ENCODE measurements at regions not wholly inside any gene's neighbourhood (a gene's known extent, or its start where the extent isn't known, plus 50 kb on each side); places are given as distances from the start of the nearest gene placed in this dataset.

GRCh38 chr1:30512914-30513265 lies 210.5 kb downstream of the MATN1 start:
- Histone ChIP-seq H3K4me1 (ENCODE audit: control insufficient read depth, insufficient read depth, low read length, poor library complexity, severe bottlenecking) (peaks cover 7% of the 10 kb centered on the region), H3K36me3 (ENCODE audit: control insufficient read depth, insufficient read depth, low read length) (no peaks in the 10 kb centered on the region), H3K4me3 (ENCODE audit: extremely low read depth, insufficient read depth, low read length, poor library complexity, severe bottlenecking) (no peak overlapping the region), H3K27ac (ENCODE audit: low read depth, low read length, severe bottlenecking) (no peak overlapping the region), H3K9me3 (ENCODE audit: control insufficient read depth, low read length) (peaks cover 3% of the 10 kb centered on the region)
- WGBS, 2 experiments (ENCODE audit: insufficient coverage in 2 of 2), result 93 to 100% methylated on average over 6 to 9 of the region's 9 CpGs

DNA sequence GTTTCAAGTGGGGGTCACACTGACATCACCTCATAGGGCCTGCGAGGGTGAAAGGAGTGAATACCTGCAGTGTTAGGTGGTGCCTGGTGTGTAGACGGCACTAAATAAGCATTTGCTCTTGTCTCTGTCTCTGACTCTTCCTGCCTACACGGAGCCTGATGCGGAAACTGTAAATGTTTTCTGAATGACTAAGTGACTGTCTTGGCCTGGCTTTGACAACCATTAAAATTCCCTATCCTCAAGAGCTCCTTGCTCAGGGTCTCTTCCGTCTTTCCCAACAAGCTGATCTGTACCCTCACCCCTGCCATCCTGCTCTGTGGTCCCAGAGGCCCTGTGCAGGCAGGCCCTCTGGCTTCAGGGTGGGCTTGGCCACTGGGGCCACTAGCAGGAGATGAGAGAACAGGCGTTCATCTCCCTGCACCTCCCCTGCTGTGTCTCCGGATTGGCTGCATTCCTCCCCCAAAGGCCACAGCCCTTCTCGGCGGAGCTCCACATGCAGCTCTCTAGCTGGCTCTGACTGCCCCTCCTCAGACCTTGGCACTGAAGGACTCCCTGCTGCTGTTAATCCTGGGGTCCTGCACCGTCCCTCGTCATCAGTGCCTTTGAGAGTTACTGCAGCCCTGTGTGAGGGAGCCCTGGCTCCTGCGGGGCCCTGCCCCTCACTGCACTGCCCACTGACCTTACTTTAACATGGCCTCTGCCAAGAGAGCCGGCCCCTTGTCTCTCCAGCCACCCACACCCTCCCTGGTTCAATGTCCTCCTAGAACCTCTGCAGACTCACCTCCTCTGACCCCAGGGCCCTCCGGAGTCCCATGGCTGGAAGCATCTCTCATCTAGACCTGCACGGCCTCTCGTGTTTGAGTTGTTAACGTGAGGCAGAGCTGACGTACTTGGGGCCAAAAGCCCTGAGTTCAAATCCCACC lies 211.1 kb downstream of the MATN1 start:
- H3K27ac ChIP-seq (ENCODE audit: low read depth, low read length, severe bottlenecking), result no peak overlapping the region

GRCh38 chr1:30511563-30511962 lies 211.8 kb downstream of the MATN1 start:
- WGBS, 2 experiments (ENCODE audit: insufficient coverage in 2 of 2), result 81 to 86% methylated on average over 5 to 6 of the region's 6 CpGs
- H3K36me3 ChIP-seq (ENCODE audit: control insufficient read depth, insufficient read depth, low read length), result no peaks in the 10 kb centered on the region
- H3K27ac ChIP-seq (ENCODE audit: low read depth, low read length, severe bottlenecking), result no peak overlapping the region
- H3K4me3 ChIP-seq (ENCODE audit: extremely low read depth, insufficient read depth, low read length, poor library complexity, severe bottlenecking), result no peak overlapping the region
- peaks cover 3% of the 10 kb centered on the region for H3K9me3 ChIP-seq (ENCODE audit: control insufficient read depth, low read length)
- H3K4me1 ChIP-seq (ENCODE audit: control insufficient read depth, insufficient read depth, low read length, poor library complexity, severe bottlenecking), result peaks cover 7% of the 10 kb centered on the region

More for the DNA sequence above, 211.1 kb downstream of the MATN1 start:
- H3K4me1 ChIP-seq (ENCODE audit: control insufficient read depth, insufficient read depth, low read length, poor library complexity, severe bottlenecking), result peaks cover 7% of the 10 kb centered on the region
- H3K9me3 ChIP-seq (ENCODE audit: control insufficient read depth, low read length), result peaks cover 3% of the 10 kb centered on the region
- H3K36me3 ChIP-seq (ENCODE audit: control insufficient read depth, insufficient read depth, low read length), result no peaks in the 10 kb centered on the region
- no peak overlapping the region for H3K4me3 ChIP-seq (ENCODE audit: extremely low read depth, insufficient read depth, low read length, poor library complexity, severe bottlenecking)
- 59 to 65% methylated on average over 16 to 18 of the region's 18 CpGs for WGBS, 2 experiments (ENCODE audit: insufficient coverage in 2 of 2)

DNA sequence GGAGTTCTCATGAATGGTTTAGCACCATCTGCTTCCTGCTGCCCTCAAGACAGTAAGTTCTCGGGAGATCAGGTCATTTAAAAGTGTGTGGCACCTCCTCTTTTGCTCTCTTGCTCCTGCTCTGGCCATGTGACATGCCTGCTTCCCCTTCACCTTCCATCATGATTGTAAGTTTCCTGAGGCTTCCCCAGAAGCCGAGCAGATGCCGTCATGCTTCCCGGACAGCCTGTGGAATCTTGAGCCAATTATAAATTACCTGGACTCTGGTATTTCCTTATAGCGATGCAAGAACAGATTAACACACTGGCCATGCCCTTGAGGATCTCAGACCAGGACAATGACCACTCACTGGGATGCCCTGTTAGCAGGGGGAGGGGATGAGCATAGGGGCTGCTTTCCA lies 212.3 kb downstream of the MATN1 start:
- Histone ChIP-seq H3K4me1 (ENCODE audit: control insufficient read depth, insufficient read depth, low read length, poor library complexity, severe bottlenecking) (peaks cover 7% of the 10 kb centered on the region), H3K4me3 (ENCODE audit: extremely low read depth, insufficient read depth, low read length, poor library complexity, severe bottlenecking) (no peak overlapping the region), H3K36me3 (ENCODE audit: control insufficient read depth, insufficient read depth, low read length) (no peaks in the 10 kb centered on the region), H3K9me3 (ENCODE audit: control insufficient read depth, low read length) (peaks cover 3% of the 10 kb centered on the region), H3K27ac (ENCODE audit: low read depth, low read length, severe bottlenecking) (no peak overlapping the region)
- 86 to 93% methylated on average over 5 of the region's 5 CpGs for WGBS, 2 experiments (ENCODE audit: insufficient coverage in 2 of 2)

DNA sequence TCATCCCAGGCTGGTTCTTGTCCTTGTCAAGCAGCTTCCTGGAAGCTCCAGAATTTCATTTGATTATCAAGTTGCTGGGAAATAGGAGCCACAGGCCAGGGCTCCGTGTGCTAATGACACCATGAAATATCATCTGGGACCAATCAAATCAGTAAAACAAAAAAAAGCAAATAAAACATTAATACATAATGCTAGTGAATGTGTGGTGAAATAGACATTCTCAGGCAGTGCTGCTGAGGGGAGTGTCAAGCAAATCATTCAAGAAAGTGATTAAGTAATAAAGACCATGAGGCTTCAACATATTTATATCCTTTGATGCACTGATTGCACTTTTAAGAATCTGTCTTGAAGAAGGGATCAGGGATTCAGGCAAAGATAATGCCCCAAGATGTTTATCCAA lies 213.7 kb downstream of the MATN1 start:
- Histone ChIP-seq H3K36me3 (ENCODE audit: control insufficient read depth, insufficient read depth, low read length) (no peaks in the 10 kb centered on the region), H3K4me1 (ENCODE audit: control insufficient read depth, insufficient read depth, low read length, poor library complexity, severe bottlenecking) (peaks cover 7% of the 10 kb centered on the region), H3K9me3 (ENCODE audit: control insufficient read depth, low read length) (peaks cover 3% of the 10 kb centered on the region), H3K4me3 (ENCODE audit: extremely low read depth, insufficient read depth, low read length, poor library complexity, severe bottlenecking) (no peak overlapping the region), H3K27ac (ENCODE audit: low read depth, low read length, severe bottlenecking) (no peak overlapping the region)
- WGBS, 2 experiments (ENCODE audit: insufficient coverage in 2 of 2), result no CpG with 5 or more reads among the region's 1 CpG

DNA sequence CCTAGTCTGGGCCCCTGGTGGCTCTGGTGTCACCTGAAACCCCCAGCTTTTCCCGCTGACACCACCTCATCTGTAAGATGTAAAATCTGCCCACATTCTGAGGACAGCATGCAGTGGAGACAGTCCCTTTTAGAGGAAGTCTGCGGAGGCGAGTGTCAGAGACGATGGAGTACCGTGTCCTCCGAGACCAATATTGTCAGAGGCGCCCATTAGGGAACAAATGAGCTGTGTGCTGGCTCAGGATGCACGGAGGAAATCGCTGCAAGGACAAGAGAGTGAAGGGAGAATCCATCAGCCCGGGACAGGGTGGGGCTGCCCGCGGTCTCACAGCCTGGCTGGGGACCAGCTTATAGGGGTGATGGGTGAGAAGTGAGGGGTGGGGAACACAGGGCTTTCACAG lies 214.8 kb downstream of the MATN1 start:
- Histone ChIP-seq H3K36me3 (ENCODE audit: control insufficient read depth, insufficient read depth, low read length) (no peaks in the 10 kb centered on the region), H3K27ac (ENCODE audit: low read depth, low read length, severe bottlenecking) (no peak overlapping the region), H3K4me1 (ENCODE audit: control insufficient read depth, insufficient read depth, low read length, poor library complexity, severe bottlenecking) (peaks cover 7% of the 10 kb centered on the region), H3K4me3 (ENCODE audit: extremely low read depth, insufficient read depth, low read length, poor library complexity, severe bottlenecking) (no peak overlapping the region), H3K9me3 (ENCODE audit: control insufficient read depth, low read length) (peaks cover 3% of the 10 kb centered on the region)
- 85 to 87% methylated on average over 12 of the region's 12 CpGs for WGBS, 2 experiments (ENCODE audit: insufficient coverage in 2 of 2)

GRCh38 chr1:30508175-30508448 lies 215.3 kb downstream of the MATN1 start:
- H3K27ac ChIP-seq (ENCODE audit: low read depth, low read length, severe bottlenecking), result no peak overlapping the region

DNA sequence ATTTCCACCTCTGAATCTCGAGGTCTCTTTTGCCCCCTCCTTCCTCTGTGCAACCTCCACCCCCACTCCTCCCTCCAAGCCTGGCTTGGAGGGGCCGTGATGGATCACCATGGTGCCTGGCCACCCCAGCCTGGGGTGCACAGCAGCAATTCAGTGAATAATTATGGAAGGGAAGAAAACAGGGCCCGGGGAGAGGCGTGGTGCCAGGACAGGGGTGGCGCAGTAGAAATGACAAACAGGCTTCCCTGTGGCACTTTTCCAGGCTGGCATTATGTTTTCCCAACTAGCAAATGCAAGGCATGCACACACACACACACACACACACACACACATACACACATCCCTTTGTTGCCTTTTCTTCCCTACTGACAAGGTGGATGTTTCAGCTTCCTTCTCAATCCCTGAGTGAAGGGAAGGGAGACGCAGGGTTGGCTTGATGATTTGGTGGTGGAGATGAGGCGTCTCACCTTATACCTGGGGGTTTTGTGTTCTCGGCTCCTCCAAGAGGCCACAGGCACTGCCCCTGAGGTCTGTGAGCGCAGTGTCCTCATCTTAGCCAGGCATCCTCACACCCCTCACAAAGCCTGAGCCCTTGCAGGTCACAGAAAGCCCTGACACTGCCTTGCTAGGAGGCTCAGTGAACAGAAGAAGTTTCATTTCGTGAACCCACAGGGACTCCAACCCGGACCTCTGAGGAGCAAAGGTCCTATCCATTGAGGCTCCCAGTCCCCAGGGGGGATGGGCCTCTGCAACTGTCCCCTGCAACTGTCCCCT lies 215.8 kb downstream of the MATN1 start:
- H3K4me3 ChIP-seq (ENCODE audit: extremely low read depth, insufficient read depth, low read length, poor library complexity, severe bottlenecking), result no peak overlapping the region
- 76 to 86% methylated on average over 2 to 7 of the region's 11 CpGs for WGBS, 2 experiments (ENCODE audit: insufficient coverage in 2 of 2)
- H3K27ac ChIP-seq (ENCODE audit: low read depth, low read length, severe bottlenecking), result no peak overlapping the region
- H3K36me3 ChIP-seq (ENCODE audit: control insufficient read depth, insufficient read depth, low read length), result no peaks in the 10 kb centered on the region
- H3K4me1 ChIP-seq (ENCODE audit: control insufficient read depth, insufficient read depth, low read length, poor library complexity, severe bottlenecking), result peaks cover 4% of the 10 kb centered on the region
- H3K9me3 ChIP-seq (ENCODE audit: control insufficient read depth, low read length), result peaks cover 3% of the 10 kb centered on the region

More at GRCh38 chr1:30508175-30508448, 215.3 kb downstream of the MATN1 start:
- H3K9me3 ChIP-seq (ENCODE audit: control insufficient read depth, low read length), result peaks cover 3% of the 10 kb centered on the region
- H3K4me3 ChIP-seq (ENCODE audit: extremely low read depth, insufficient read depth, low read length, poor library complexity, severe bottlenecking), result no peak overlapping the region
- H3K4me1 ChIP-seq (ENCODE audit: control insufficient read depth, insufficient read depth, low read length, poor library complexity, severe bottlenecking), result peaks cover 7% of the 10 kb centered on the region
- H3K36me3 ChIP-seq (ENCODE audit: control insufficient read depth, insufficient read depth, low read length), result no peaks in the 10 kb centered on the region
- 83% methylated on average over 1 of the region's 3 CpGs; no CpG with 5 or more reads in 1 of the 2 experiments for WGBS, 2 experiments (ENCODE audit: insufficient coverage in 2 of 2)

- H3K4me3 ChIP-seq (ENCODE audit: extremely low read depth, insufficient read depth, low read length, poor library complexity, severe bottlenecking), result no peak overlapping the region
- WGBS, 2 experiments (ENCODE audit: insufficient coverage in 2 of 2), result 75% methylated on average over 2 of the region's 2 CpGs; no CpG with 5 or more reads in 1 of the 2 experiments
- H3K36me3 ChIP-seq (ENCODE audit: control insufficient read depth, insufficient read depth, low read length), result no peaks in the 10 kb centered on the region
Observed at GRCh38 chr1:30507016-30507312, 216.4 kb downstream of the MATN1 start.

GRCh38 chr1:30506291-30507015 lies 216.9 kb downstream of the MATN1 start:
- Histone ChIP-seq H3K4me1 (ENCODE audit: control insufficient read depth, insufficient read depth, low read length, poor library complexity, severe bottlenecking) (no peaks in the 10 kb centered on the region), H3K36me3 (ENCODE audit: control insufficient read depth, insufficient read depth, low read length) (no peaks in the 10 kb centered on the region), H3K27ac (ENCODE audit: low read depth, low read length, severe bottlenecking) (no peak overlapping the region), H3K4me3 (ENCODE audit: extremely low read depth, insufficient read depth, low read length, poor library complexity, severe bottlenecking) (no peak overlapping the region), H3K9me3 (ENCODE audit: control insufficient read depth, low read length) (peaks cover 3% of the 10 kb centered on the region)
- 68 to 77% methylated on average over 6 to 10 of the region's 10 CpGs for WGBS, 2 experiments (ENCODE audit: insufficient coverage in 2 of 2)

More at GRCh38 chr1:30507016-30507312, 216.4 kb downstream of the MATN1 start:
- H3K9me3 ChIP-seq (ENCODE audit: control insufficient read depth, low read length), result peaks cover 3% of the 10 kb centered on the region
- no peak overlapping the region for H3K27ac ChIP-seq (ENCODE audit: low read depth, low read length, severe bottlenecking)
- H3K4me1 ChIP-seq (ENCODE audit: control insufficient read depth, insufficient read depth, low read length, poor library complexity, severe bottlenecking), result peaks cover 2% of the 10 kb centered on the region

Measured in mesodermal cell (in vitro differentiated cells).